Activated CD8-positive, alpha-beta memory T cell treated with anti-CD3 and anti-CD28 coated beads, Interleukin-2, amount 10 ng/mL, durations not matched to agents 7 days and 5 days (primary cell): ENCODE measurements at regions not wholly inside any gene's neighbourhood (a gene's known extent, or its start where the extent isn't known, plus 50 kb on each side); places are given as distances from the start of the nearest gene placed in this dataset.
"Not testable (repeated sequence)": the region's sequence is repeated elsewhere in the genome, so short reads cannot be mapped to it uniquely, and the experiment has no call there.

Experiments
- ATAC-seq: fragments of 150-1000 bp; cut with Tn5 transposase; one replicate; pipeline ENCODE4 v1.10.0; 2021; ENCODE audit warnings: moderate library complexity
- CTCF ChIA-PET: fragments of 350-600 bp; sonication (Branson Sonifier 250); formaldehyde crosslinking; loops from one replicate; lab custom pipeline; 2021; ENCODE audit warnings: antibody characterized with exemption; lab: Charles Lee
- DNase-seq: peaks from one replicate; pipeline ENCODE4 v3.0.0-alpha.2; 2020
- H3K27ac Mint-ChIP-seq: one replicate; pipeline ENCODE4 v1.8.0; 2021; ENCODE audit warnings: mild to moderate bottlenecking, mixed read lengths
- H3K27me3 Mint-ChIP-seq: one replicate; pipeline ENCODE4 v1.8.0; 2021; ENCODE audit warnings: mixed read lengths
- H3K36me3 Mint-ChIP-seq: one replicate; pipeline ENCODE4 v1.8.0; 2021; ENCODE audit warnings: mild to moderate bottlenecking, mixed read lengths
- H3K4me1 Mint-ChIP-seq: one replicate; pipeline ENCODE4 v1.8.0; 2021; ENCODE audit warnings: mixed read lengths
- H3K4me3 Mint-ChIP-seq: one replicate; pipeline ENCODE4 v1.8.0; 2021; ENCODE audit warnings: mild to moderate bottlenecking, moderate library complexity, mixed read lengths
- H3K9me3 Mint-ChIP-seq: one replicate; pipeline ENCODE4 v1.8.0; 2022; ENCODE audit warnings: low read depth, mixed read lengths

DNA sequence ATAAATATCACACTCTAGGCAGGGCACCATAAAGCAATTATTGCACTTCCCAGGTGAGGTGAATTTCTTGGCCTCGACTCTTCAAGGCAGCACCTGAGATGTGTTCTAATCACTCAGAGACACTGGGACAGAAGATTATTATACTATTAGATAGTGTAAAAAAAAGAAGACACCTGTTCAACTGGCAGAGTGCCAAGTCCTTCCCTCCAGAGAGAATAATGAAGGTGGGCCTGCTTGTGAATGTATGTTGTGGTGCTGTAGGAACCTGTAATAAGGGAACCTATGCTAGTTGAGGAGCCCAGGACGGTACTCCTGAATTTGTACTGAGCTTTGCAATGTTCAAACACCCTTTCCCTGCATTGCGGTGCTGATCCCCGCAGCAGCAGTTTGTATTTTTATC lies 107.5 kb downstream of the NXPE2 start:
- DNase-seq (no peak), ATAC-seq (no peak)
- no peaks in the 10 kb centered on the region for H3K36me3 Mint-ChIP-seq
- no peaks in the 10 kb centered on the region for H3K4me1 Mint-ChIP-seq
- H3K27ac Mint-ChIP-seq: no peak overlapping the region
- H3K4me3 Mint-ChIP-seq: no peak overlapping the region
- no peaks in the 10 kb centered on the region for H3K27me3 Mint-ChIP-seq
- CTCF ChIA-PET: no interaction called here
- no peaks in the 10 kb centered on the region for H3K9me3 Mint-ChIP-seq

DNA sequence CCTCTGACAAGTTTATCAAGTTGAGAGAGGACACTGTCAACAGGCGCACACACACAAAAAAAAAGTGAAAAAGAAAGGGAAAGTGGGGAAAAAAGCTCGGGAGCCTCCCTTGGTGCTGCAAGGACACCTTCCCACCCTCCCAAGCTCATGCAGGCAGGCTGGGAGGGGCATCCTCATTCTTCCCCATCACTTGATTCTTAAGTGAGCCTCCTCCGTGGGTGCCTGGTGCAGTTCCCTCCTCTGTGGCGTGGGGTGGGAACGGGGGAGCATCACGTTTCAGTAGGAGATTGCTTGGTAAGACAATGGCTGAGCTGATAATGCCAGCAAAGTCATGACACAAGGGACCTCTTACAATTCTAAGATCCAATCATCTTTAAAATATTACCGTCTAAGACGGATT lies 108.8 kb downstream of the NXPE2 start:
- Mint-ChIP-seq H3K9me3 (no peaks in the 10 kb centered on the region), H3K27ac (no peak overlapping the region), H3K4me1 (no peaks in the 10 kb centered on the region), H3K27me3 (no peaks in the 10 kb centered on the region), H3K4me3 (no peak overlapping the region), H3K36me3 (no peaks in the 10 kb centered on the region)
- CTCF ChIA-PET: no interaction called here
- DNase-seq (no peak), ATAC-seq (no peak)

- H3K9me3 Mint-ChIP-seq: no peaks in the 10 kb centered on the region
Observed at GRCh38 chr11:114790910-114791309, 112.6 kb downstream of the NXPE2 start.

GRCh38 chr11:114794048-114794684 lies 115.8 kb downstream of the NXPE2 start:
- CTCF ChIA-PET: no interaction called here
- no peaks in the 10 kb centered on the region for H3K4me1 Mint-ChIP-seq
- H3K27me3 Mint-ChIP-seq: peaks cover 1% of the 10 kb centered on the region
- no peak for ATAC-seq
- no peak overlapping the region for H3K27ac Mint-ChIP-seq
- H3K4me3 Mint-ChIP-seq: no peak overlapping the region
- DNase-seq: no peak
- H3K9me3 Mint-ChIP-seq: no peaks in the 10 kb centered on the region
- no peaks in the 10 kb centered on the region for H3K36me3 Mint-ChIP-seq

More at GRCh38 chr11:114790910-114791309, 112.6 kb downstream of the NXPE2 start:
- Mint-ChIP-seq H3K4me1 (no peaks in the 10 kb centered on the region), H3K4me3 (no peak overlapping the region), H3K27ac (no peak overlapping the region), H3K36me3 (no peaks in the 10 kb centered on the region), H3K27me3 (no peaks in the 10 kb centered on the region)
- ATAC-seq: no peak
- DNase-seq: no peak
- CTCF ChIA-PET: no interaction called here

DNA sequence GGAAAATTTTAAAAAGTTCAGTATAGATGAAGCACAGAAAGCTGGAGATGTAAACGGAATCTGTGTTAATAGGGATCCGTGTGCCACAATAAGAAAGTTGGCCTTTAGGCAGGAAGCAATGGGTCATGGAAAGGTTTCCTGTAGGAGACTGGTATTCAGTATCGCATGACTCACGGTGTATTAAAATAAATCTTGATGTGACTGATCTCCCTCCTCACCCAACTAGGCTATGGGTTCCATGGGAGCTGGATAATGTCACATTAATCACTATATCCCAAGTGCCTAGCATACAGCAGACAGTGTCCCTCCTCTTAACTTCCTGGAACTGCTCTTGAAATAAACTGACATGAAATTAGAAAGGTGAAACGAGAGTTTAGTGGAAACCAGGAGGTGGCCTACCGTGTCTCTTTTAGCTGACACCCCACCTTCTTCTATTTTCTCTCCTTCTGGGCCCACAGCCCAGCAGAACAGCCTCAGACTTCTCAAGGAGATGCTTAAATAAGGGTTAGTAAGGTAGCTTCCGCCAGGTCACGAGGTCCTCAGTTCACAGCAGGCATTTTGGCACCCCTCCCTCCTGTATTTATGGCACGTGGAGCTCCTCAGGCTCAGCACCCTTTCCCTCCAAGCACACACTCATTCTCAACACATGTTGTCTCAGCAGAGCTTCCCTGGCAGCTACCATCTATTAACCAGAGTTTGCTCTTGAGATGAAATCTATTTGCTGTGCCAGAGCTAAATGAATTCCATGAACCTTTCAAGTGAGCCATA lies 118.8 kb downstream of the NXPE2 start:
- Mint-ChIP-seq H3K9me3 (no peaks in the 10 kb centered on the region), H3K4me3 (no peak overlapping the region), H3K27me3 (peaks cover 5% of the 10 kb centered on the region), H3K27ac (no peak overlapping the region), H3K4me1 (no peaks in the 10 kb centered on the region), H3K36me3 (no peaks in the 10 kb centered on the region)
- ATAC-seq (no peak), DNase-seq (no peak)
- CTCF ChIA-PET: no interaction called here

- CTCF ChIA-PET: interaction anchor here (0.8 kb wide), 1 partner anchor 61 kb away, joined by 3 read pairs; no protein-coding TSS in a partner anchor
- DNase-seq (no peak), ATAC-seq (no peak)
- no peaks in the 10 kb centered on the region for H3K36me3 Mint-ChIP-seq
- H3K27ac Mint-ChIP-seq: no peak overlapping the region
- no peaks in the 10 kb centered on the region for H3K9me3 Mint-ChIP-seq
- no peak overlapping the region for H3K4me3 Mint-ChIP-seq
- peaks cover 5% of the 10 kb centered on the region for H3K27me3 Mint-ChIP-seq
- H3K4me1 Mint-ChIP-seq: no peaks in the 10 kb centered on the region
Observed at GRCh38 chr11:114799476-114799875, 121.1 kb downstream of the NXPE2 start.

GRCh38 chr11:114801773-114802172 lies 123.4 kb downstream of the NXPE2 start:
- no peaks in the 10 kb centered on the region for H3K9me3 Mint-ChIP-seq
- peaks cover 5% of the 10 kb centered on the region for H3K27me3 Mint-ChIP-seq
- H3K27ac Mint-ChIP-seq: no peak overlapping the region
- no peak for DNase-seq
- no peak overlapping the region for H3K4me3 Mint-ChIP-seq
- H3K36me3 Mint-ChIP-seq: no peaks in the 10 kb centered on the region
- ATAC-seq: no peak
- H3K4me1 Mint-ChIP-seq: no peaks in the 10 kb centered on the region
- CTCF ChIA-PET: no interaction called here

- ATAC-seq: no peak
- H3K4me3 Mint-ChIP-seq: no peak overlapping the region
Observed at GRCh38 chr11:114802878-114803277, 124.6 kb downstream of the NXPE2 start.

DNA sequence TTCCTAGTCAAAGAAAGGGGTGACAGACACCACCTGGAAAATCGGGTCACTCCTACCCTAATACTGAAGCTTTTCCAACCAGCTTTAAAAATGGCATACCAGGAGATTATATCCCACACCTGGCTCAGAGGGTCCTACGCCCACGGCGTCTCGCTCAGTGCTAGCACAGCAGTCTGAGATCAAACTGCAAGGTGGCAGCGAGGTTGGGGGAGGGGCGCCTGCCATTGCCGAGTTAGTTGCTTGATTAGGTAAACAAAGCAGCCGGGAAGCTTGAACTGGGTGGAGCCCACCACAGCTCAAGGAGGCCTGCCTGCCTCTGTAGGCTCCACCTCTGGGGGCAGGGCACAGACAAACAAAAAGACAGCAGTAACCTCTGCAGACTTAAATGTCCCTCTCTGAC lies 127.1 kb downstream of the NXPE2 start:
- H3K4me1 Mint-ChIP-seq, H3K36me3 Mint-ChIP-seq, H3K27me3 Mint-ChIP-seq, H3K4me3 Mint-ChIP-seq, H3K27ac Mint-ChIP-seq, DNase-seq, ATAC-seq, H3K9me3 Mint-ChIP-seq, CTCF ChIA-PET: not testable (repeated sequence)

More at GRCh38 chr11:114802878-114803277, 124.6 kb downstream of the NXPE2 start:
- CTCF ChIA-PET: no interaction called here
- no peak for DNase-seq
- H3K27ac Mint-ChIP-seq: no peak overlapping the region
- H3K4me1 Mint-ChIP-seq: no peaks in the 10 kb centered on the region
- peaks cover 5% of the 10 kb centered on the region for H3K27me3 Mint-ChIP-seq
- H3K36me3 Mint-ChIP-seq: no peaks in the 10 kb centered on the region
- no peaks in the 10 kb centered on the region for H3K9me3 Mint-ChIP-seq

DNA sequence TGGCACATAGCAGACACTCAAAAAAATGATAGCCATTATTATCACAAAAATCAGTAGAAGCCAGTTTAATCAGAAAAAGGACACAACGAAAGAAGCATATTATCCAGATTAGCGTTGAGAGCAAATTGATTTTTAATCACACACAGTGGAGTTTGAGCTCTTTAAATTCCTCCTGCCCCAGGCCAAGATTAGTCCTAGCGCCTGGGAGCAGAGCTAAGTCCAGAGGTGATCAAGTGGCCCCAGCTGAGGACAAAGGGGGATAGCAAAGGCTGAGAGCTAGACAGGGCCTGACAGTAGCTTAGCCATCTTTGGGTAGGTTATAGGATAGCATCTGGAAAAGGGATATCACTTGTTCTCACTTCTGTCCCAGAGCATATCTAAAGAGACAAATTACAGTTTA lies 133.6 kb downstream of the NXPE2 start:
- H3K9me3 Mint-ChIP-seq: no peaks in the 10 kb centered on the region
- CTCF ChIA-PET: no interaction called here
- H3K4me1 Mint-ChIP-seq: no peaks in the 10 kb centered on the region
- no peak overlapping the region for H3K4me3 Mint-ChIP-seq
- no peaks in the 10 kb centered on the region for H3K27me3 Mint-ChIP-seq
- no peak for DNase-seq
- H3K36me3 Mint-ChIP-seq: no peaks in the 10 kb centered on the region
- no peak for ATAC-seq
- no peak overlapping the region for H3K27ac Mint-ChIP-seq

DNA sequence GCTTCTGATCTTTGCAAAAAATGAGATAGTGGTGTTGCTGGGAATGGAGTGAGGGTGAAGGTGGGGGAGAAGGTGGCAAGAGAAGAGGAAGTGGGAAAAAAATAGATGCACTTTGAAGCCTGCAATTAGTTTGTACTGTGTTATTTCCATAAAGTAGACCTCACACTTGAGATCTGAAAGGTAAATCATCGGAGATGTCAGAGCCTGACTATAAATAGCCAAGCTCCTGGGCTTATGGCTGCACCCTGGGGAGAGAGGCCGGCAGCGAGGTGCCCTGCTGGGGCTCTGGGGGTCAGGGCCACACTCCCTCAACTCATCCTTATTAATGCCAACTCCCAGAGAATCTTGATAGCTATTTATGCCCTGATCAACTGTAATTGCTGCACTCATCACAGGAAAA lies 134.4 kb downstream of the NXPE2 start:
- CTCF ChIA-PET: no interaction called here
- Mint-ChIP-seq H3K4me1 (no peaks in the 10 kb centered on the region), H3K27me3 (no peaks in the 10 kb centered on the region), H3K36me3 (no peaks in the 10 kb centered on the region), H3K4me3 (no peak overlapping the region), H3K27ac (no peak overlapping the region), H3K9me3 (no peaks in the 10 kb centered on the region)
- ATAC-seq (no peak), DNase-seq (no peak)

- DNase-seq: no peak
- Mint-ChIP-seq H3K36me3 (no peaks in the 10 kb centered on the region), H3K4me3 (no peak overlapping the region), H3K9me3 (no peaks in the 10 kb centered on the region), H3K4me1 (no peaks in the 10 kb centered on the region), H3K27ac (no peak overlapping the region), H3K27me3 (no peaks in the 10 kb centered on the region)
- ATAC-seq: no peak
- CTCF ChIA-PET: no interaction called here
Observed at GRCh38 chr11:114813189-114813718, 134.9 kb downstream of the NXPE2 start.

DNA sequence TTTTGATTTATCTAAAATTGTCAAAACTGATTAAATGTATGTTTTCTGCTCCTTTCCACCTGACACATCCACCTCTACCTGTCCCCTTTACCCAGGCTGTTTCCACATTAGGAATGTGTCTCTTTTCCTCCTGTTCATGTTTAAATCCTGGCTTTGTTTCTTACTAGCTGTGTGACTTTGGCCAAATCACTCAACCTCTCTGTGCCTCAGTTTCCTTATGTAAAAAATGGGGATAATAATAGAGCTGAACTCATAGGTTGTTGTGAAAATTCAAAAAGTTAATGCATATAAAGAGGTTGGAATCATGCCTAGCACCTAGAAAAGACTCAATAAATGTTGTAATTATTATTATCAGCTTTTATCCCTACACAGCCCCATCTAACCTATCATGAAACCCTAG lies 136.8 kb downstream of the NXPE2 start:
- no peak overlapping the region for H3K27ac Mint-ChIP-seq
- no peak overlapping the region for H3K4me3 Mint-ChIP-seq
- CTCF ChIA-PET: no interaction called here
- no peaks in the 10 kb centered on the region for H3K9me3 Mint-ChIP-seq
- H3K36me3 Mint-ChIP-seq: no peaks in the 10 kb centered on the region
- H3K4me1 Mint-ChIP-seq: no peaks in the 10 kb centered on the region
- ATAC-seq: no peak
- no peak for DNase-seq
- H3K27me3 Mint-ChIP-seq: no peaks in the 10 kb centered on the region

DNA sequence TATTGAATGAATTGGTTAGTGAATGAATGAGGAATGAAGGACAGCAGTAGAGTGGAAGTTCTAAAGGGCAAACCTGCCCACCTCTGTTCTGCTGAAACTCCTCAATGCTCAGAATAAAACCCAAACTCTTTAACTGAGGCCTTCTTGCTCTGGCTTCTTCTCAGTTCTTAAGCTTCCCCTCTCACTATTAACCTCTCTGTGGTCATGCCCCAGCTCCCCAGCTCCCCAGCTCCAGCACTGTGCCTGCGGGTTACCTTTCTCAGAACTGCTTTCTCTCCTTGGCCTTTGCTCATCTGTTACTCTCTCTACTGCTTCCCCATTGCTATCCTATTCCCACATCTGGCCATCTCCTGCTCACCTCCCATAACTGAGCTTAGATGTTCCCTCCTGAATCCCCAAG lies 137.4 kb downstream of the NXPE2 start:
- CTCF ChIA-PET: no interaction called here
- DNase-seq: no peak
- Mint-ChIP-seq H3K27me3 (no peaks in the 10 kb centered on the region), H3K9me3 (no peaks in the 10 kb centered on the region), H3K27ac (no peak overlapping the region), H3K36me3 (no peaks in the 10 kb centered on the region), H3K4me1 (no peaks in the 10 kb centered on the region), H3K4me3 (no peak overlapping the region)
- ATAC-seq: no peak
